ENCODE measurements at regions not wholly inside any gene's neighbourhood (a gene's known extent, or its start where the extent isn't known, plus 50 kb on each side); places are given as distances from the start of the nearest gene placed in this dataset.

- no peak for DNase-seq
- no peak overlapping the region for H3K4me3 ChIP-seq
- H3K9me3 ChIP-seq, result no peaks in the 10 kb centered on the region
- H3K4me1 ChIP-seq, result no peaks in the 10 kb centered on the region
- no peak for TF ChIP-seq POLR2A (IDR thresholded peaks at IDR 0.05)
- TF ChIP-seq, protein P1, sequence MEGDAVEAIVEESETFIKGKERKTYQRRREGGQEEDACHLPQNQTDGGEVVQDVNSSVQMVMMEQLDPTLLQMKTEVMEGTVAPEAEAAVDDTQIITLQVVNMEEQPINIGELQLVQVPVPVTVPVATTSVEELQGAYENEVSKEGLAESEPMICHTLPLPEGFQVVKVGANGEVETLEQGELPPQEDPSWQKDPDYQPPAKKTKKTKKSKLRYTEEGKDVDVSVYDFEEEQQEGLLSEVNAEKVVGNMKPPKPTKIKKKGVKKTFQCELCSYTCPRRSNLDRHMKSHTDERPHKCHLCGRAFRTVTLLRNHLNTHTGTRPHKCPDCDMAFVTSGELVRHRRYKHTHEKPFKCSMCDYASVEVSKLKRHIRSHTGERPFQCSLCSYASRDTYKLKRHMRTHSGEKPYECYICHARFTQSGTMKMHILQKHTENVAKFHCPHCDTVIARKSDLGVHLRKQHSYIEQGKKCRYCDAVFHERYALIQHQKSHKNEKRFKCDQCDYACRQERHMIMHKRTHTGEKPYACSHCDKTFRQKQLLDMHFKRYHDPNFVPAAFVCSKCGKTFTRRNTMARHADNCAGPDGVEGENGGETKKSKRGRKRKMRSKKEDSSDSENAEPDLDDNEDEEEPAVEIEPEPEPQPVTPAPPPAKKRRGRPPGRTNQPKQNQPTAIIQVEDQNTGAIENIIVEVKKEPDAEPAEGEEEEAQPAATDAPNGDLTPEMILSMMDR (IDR thresholded peaks at IDR 0.05), result no peak
- H3K36me3 ChIP-seq (ENCODE audit: low read depth, missing control alignments), result no peaks in the 10 kb centered on the region
- WGBS, 2 donors, result 74% methylated on average over 2 of the region's 2 CpGs
- H3K27ac ChIP-seq, result no peak overlapping the region
- no peaks in the 10 kb centered on the region for H3K27me3 ChIP-seq
- intact Hi-C loops (cut with DNase I; ENCODE audit: low total_unique reads), result no loop called here
Observed at GRCh38 chr11:71302911-71303310, 50.5 kb upstream of the SHANK2 start.

DNA sequence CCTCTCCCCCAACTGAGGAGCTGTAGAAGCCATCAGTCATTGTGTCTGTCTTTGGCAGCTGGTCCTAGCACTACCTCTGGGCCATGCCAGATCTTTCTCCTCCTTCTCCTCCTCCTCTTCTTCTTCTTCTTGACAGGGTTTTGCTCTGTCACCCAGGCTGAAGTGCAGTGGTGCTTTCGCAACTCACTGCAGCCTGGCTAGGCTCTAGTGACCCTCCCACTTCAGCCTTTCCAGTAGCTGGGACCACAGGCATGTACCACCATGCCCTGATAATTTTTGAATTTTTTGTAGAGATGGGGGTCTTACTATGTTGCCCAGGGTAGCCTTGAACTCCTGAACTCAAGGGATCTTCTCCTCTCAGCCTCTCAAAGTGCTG is 50.1 kb upstream of the SHANK2 start:
- Histone ChIP-seq H3K9me3 (no peaks in the 10 kb centered on the region), H3K36me3 (ENCODE audit: low read depth, missing control alignments) (no peaks in the 10 kb centered on the region), H3K27ac (no peak overlapping the region), H3K4me1 (no peaks in the 10 kb centered on the region), H3K4me3 (no peak overlapping the region), H3K27me3 (no peaks in the 10 kb centered on the region)
- intact Hi-C loops (cut with DNase I; ENCODE audit: low total_unique reads), result no loop called here
- TF ChIP-seq, protein P1 (IDR thresholded peaks at IDR 0.05), result no peak
- no peak for TF ChIP-seq POLR2A (IDR thresholded peaks at IDR 0.05)
- 89 to 100% methylated on average over 1 of the region's 1 CpG for WGBS, 2 donors
- DNase-seq, result no peak
